K562 (cell line): ENCODE measurements at regions not wholly inside any gene's neighbourhood (a gene's known extent, or its start where the extent isn't known, plus 50 kb on each side); places are given as distances from the start of the nearest gene placed in this dataset.

Experiments
- ATAC-seq: fragments of 200-7000 bp; cut with Tn5 transposase; 3 replicates; pipeline ENCODE4 v1.9.1; 2020; ENCODE audit warnings: moderate library complexity
- BruUV-seq: library from RNA; stranded (reverse); fragments of 400-500 nt; replicated peaks from 2 replicates; lab custom pipeline; 2021; lab: Mats Ljungman, UMichigan
- CTCF ChIA-PET: fragments of 300-600 bp; formaldehyde crosslinking; extraction: SDS; loops from one replicate; lab custom pipeline; 2021; ENCODE audit warnings: low intra/inter-chr PET ratio; lab: Yijun Ruan, JAX
- POLR2A ChIA-PET: fragments of 300-600, 350-650 bp; sonication (Branson Sonifier 250); formaldehyde crosslinking; extraction: SDS; loops from one replicate; lab custom pipeline; 2021; ENCODE audit warnings: antibody characterized with exemption, inconsistent platforms; lab: Yijun Ruan, JAX
- DNase-seq, 4 experiments: peaks; one replicate each; pipeline versions ENCODE4 v3.0.0 to v3.0.0-alpha.2; 2011 to 2018; ENCODE audit warnings: low spot score in 3 of 4, mixed read lengths in 3 of 4; ENCODE audit errors: extremely low read depth in 1 of 4
- FAIRE-seq: peaks from 2 replicates; lab custom pipeline; 2011; peaks lifted over from hg19 to GRCh38; lab: Jason Lieb, UNC
- H2AFZ ChIP-seq: 2 replicates; pipeline ENCODE4 v1.6.0; 2011; ENCODE audit warnings: low read depth, low read length, control low read depth, inconsistent platforms
- H3K27ac ChIP-seq: fragments of 200-600 bp; 3 replicates; pipeline ENCODE4 v1.8.0; 2011; ENCODE audit warnings: low read depth, mild to moderate bottlenecking, control low read depth, inconsistent platforms, low read length, moderate library complexity, mixed read lengths; ENCODE audit errors: extremely low read depth
- H3K27me3 ChIP-seq, 2 experiments: fragments of 300-600 bp in 1 of 2; 2 replicates in 1 of 2; 3 replicates in 1 of 2; pipeline versions ENCODE4 v1.6.0 to v1.8.0; 2011; ENCODE audit warnings: inconsistent platforms in 2 of 2, low read length in 2 of 2, mild to moderate bottlenecking in 1 of 2, mixed read lengths in 1 of 2, moderate library complexity in 1 of 2; ENCODE audit not compliant: control insufficient read depth in 2 of 2, insufficient read depth in 2 of 2
- H3K36me3 ChIP-seq: fragments of 300-600 bp; 3 replicates; pipeline ENCODE4 v1.8.0; 2011; ENCODE audit warnings: mild to moderate bottlenecking, low read length, inconsistent platforms; ENCODE audit not compliant: control insufficient read depth, insufficient read depth
- H3K4me1 ChIP-seq, 2 experiments: fragments of 200-600 bp in 1 of 2; replicated peaks in 1 of 2; 2 replicates in 1 of 2; 3 replicates in 1 of 2; pipeline versions ENCODE4 v1.5.1 to v1.8.0; 2011; ENCODE audit warnings: inconsistent platforms in 2 of 2, low read length in 2 of 2, mild to moderate bottlenecking in 1 of 2, mixed read lengths in 1 of 2, moderate library complexity in 1 of 2; ENCODE audit not compliant: control insufficient read depth in 2 of 2, insufficient read depth in 2 of 2
- H3K4me2 ChIP-seq: 2 replicates; pipeline ENCODE4 v1.6.1; 2011; ENCODE audit warnings: low read length, control low read depth, inconsistent platforms, mixed read lengths; ENCODE audit not compliant: insufficient read depth
- H3K4me3 ChIP-seq: fragments of 200-600 bp; sonication (generic), shearing (Covaris generic); 2 replicates; pipeline ENCODE4 v1.5.1; 2016; ENCODE audit warnings: control low read depth, inconsistent platforms
- H3K79me2 ChIP-seq: fragments of 200-600 bp; 3 replicates; pipeline ENCODE4 v1.8.0; 2011; ENCODE audit warnings: low read length, inconsistent platforms; ENCODE audit not compliant: control insufficient read depth, insufficient read depth
- H3K9ac ChIP-seq, 2 experiments: 2 replicates each; pipeline versions ENCODE4 v1.6.0 to v1.6.1; 2011; ENCODE audit warnings: low read depth in 2 of 2, low read length in 2 of 2, control low read depth in 1 of 2, inconsistent platforms in 1 of 2, mild to moderate bottlenecking in 1 of 2, mixed read lengths in 1 of 2; ENCODE audit not compliant: insufficient read depth in 1 of 2
- H3K9me1 ChIP-seq: one replicate; pipeline ENCODE4 v1.6.0; 2011; ENCODE audit warnings: inconsistent platforms, mild to moderate bottlenecking, low read length, moderate library complexity; ENCODE audit not compliant: control insufficient read depth, insufficient read depth
- H3K9me3 ChIP-seq: replicated peaks from 2 replicates; pipeline ENCODE4 v1.5.1; 2011; ENCODE audit warnings: low read depth, low read length, inconsistent platforms; ENCODE audit not compliant: control insufficient read depth, insufficient read depth
- H4K20me1 ChIP-seq: replicated peaks from 2 replicates; pipeline ENCODE4 v1.6.1; 2011; ENCODE audit warnings: low read length, inconsistent platforms, mixed read lengths; ENCODE audit not compliant: control insufficient read depth, insufficient read depth
- ARHGAP35 ChIP-seq: fragments of 450-650 bp; IDR thresholded peaks from 2 replicates; pipeline ENCODE4 v1.6.1; 2018; ENCODE audit not compliant: partially characterized antibody
- BDP1 ChIP-seq: IDR thresholded peaks from 3 replicates; pipeline ENCODE4 v1.6.1; 2011; ENCODE audit not compliant: insufficient read length, insufficient read depth
- CEBPB ChIP-seq: fragments of 450-650 bp; IDR thresholded peaks from 2 replicates; pipeline ENCODE4 v1.6.1; 2016; ENCODE audit warnings: missing genetic modification characterization, missing compliant biosample characterization
- DNMT1 ChIP-seq: fragments of 450-650 bp; IDR thresholded peaks from 2 replicates; pipeline ENCODE4 v1.6.1; 2016; ENCODE audit warnings: antibody characterized with exemption, mild to moderate bottlenecking
- E2F4 ChIP-seq: sonication (generic); formaldehyde crosslinking; IDR thresholded peaks from 2 replicates; pipeline ENCODE4 v1.8.0; 2022; ENCODE audit warnings: mild to moderate bottlenecking, low read depth, missing genetic modification reagents
- ELF1 ChIP-seq: fragments of 200-800 bp; sonication (Bioruptor generic); IDR thresholded peaks from 2 replicates; pipeline ENCODE4 v1.6.1; 2016; ENCODE audit warnings: missing genetic modification characterization, missing compliant biosample characterization
- MAFK ChIP-seq: IDR thresholded peaks from 2 replicates; pipeline ENCODE4 v1.6.1; 2011; ENCODE audit warnings: low read length, improper control_type of control experiment
- MCM7 ChIP-seq, 2 experiments: fragments of 450-650 bp; IDR thresholded peaks; 2 replicates each; pipeline ENCODE4 v1.6.1; 2016 to 2018
- NFE2 ChIP-seq: IDR thresholded peaks from 2 replicates; pipeline ENCODE4 v1.6.1; 2014; ENCODE audit warnings: antibody characterized with exemption, low read depth
- RNF219 ChIP-seq: fragments of 250-450 bp; sonication (Bioruptor Pico); IDR thresholded peaks from 2 replicates; pipeline ENCODE4 v1.5.0; 2022; ENCODE audit warnings: mild to moderate bottlenecking
- TEAD4 ChIP-seq, 2 experiments: sonication (generic) in 1 of 2; formaldehyde crosslinking in 1 of 2; IDR thresholded peaks; 2 replicates each; pipeline versions ENCODE4 v1.6.1 to v1.8.0; 2012 to 2022; ENCODE audit warnings: borderline replicate concordance in 1 of 2, inconsistent platforms in 1 of 2, low read length in 1 of 2, mild to moderate bottlenecking in 1 of 2, missing genetic modification reagents in 1 of 2
- ZFP36 ChIP-seq: fragments of 150-350 bp; IDR thresholded peaks from 2 replicates; pipeline ENCODE4 v1.6.1; 2018; ENCODE audit warnings: low read length, low read depth; ENCODE audit not compliant: partially characterized antibody
- ZKSCAN1 ChIP-seq: fragments of 150-350 bp; IDR thresholded peaks from 2 replicates; pipeline ENCODE4 v1.6.1; 2016; ENCODE audit warnings: low read depth, low read length
- whole genome bisulfite sequencing: fragments of 100-300 bp; shearing (Covaris generic); methylation state at CpG from one replicate; pipeline ENCODE4 v1.1.6; 2016; ENCODE audit warnings: low coverage, mixed read lengths; ENCODE audit not compliant: insufficient coverage; ENCODE audit errors: missing lambda C conversion rate; 5-methylcytosine and 5-hydroxymethylcytosine counted together
- in situ Hi-C: fragments of 300-500 bp; cut with MboI; formaldehyde crosslinking; loops from 4 replicates; pipeline ENCODE4 v1.15.0; 2018; ENCODE audit warnings: inconsistent platforms, mixed read lengths
- intact Hi-C: fragments of 100-400 bp; cut with micrococcal nuclease; formaldehyde crosslinking; loops from 2 replicates; pipeline ENCODE4 v1.14.2; 2022
- TF ChIP-seq, protein P1 (sequence below): sonication (generic); formaldehyde crosslinking; IDR thresholded peaks from 2 replicates; pipeline ENCODE4 v1.5.0; 2020; ENCODE audit warnings: missing genetic modification reagents

- H3K4me2 ChIP-seq, result no peak overlapping the region
- TF ChIP-seq MCM7 (IDR thresholded peaks at IDR 0.05), result no peak
- TF ChIP-seq DNMT1, result no peak
- no peak for TF ChIP-seq BDP1
- TF ChIP-seq, protein P1, sequence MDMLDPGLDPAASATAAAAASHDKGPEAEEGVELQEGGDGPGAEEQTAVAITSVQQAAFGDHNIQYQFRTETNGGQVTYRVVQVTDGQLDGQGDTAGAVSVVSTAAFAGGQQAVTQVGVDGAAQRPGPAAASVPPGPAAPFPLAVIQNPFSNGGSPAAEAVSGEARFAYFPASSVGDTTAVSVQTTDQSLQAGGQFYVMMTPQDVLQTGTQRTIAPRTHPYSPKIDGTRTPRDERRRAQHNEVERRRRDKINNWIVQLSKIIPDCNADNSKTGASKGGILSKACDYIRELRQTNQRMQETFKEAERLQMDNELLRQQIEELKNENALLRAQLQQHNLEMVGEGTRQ (CRISPR knock-in tag), result no peak
- TF ChIP-seq ARHGAP35, result no peak
- TF ChIP-seq ZFP36, result no peak
- TF ChIP-seq RNF219 (CRISPR knock-in tag), result no peak
- no peak for TF ChIP-seq ZKSCAN1
- no peak for TF ChIP-seq ELF1 (tag)
- TF ChIP-seq NFE2, result no peak
- TF ChIP-seq E2F4 (CRISPR knock-in tag), result no peak
- TF ChIP-seq TEAD4 (IDR thresholded peaks at IDR 0.05; ENCODE audit: low read length), result no peak
- TF ChIP-seq TEAD4 (CRISPR knock-in tag; IDR thresholded peaks at IDR 0.05; ENCODE audit: borderline replicate concordance), result no peak
- no peak for TF ChIP-seq MAFK
- no peak for TF ChIP-seq CEBPB
- no peaks in the 10 kb centered on the region for H3K9me3 ChIP-seq
- H3K27me3 ChIP-seq, result no peaks in the 10 kb centered on the region
- in situ Hi-C loops (no loop called here), intact Hi-C loops (no loop called here)
- H3K36me3 ChIP-seq, result no peaks in the 10 kb centered on the region
- H3K9ac ChIP-seq, result no peak overlapping the region
- no peaks in the 10 kb centered on the region for H3K79me2 ChIP-seq
- H4K20me1 ChIP-seq, result no peaks in the 10 kb centered on the region
- H3K9me1 ChIP-seq, result no peaks in the 10 kb centered on the region
- CTCF ChIA-PET, result no interaction called here
- POLR2A ChIA-PET, result no interaction called here
- H3K4me3 ChIP-seq, result no peak overlapping the region
- WGBS, result 0% methylated on average over 2 of the region's 2 CpGs
- ATAC-seq (no peak), DNase-seq (no peak), FAIRE-seq (no peak)
- H3K4me1 ChIP-seq, result no peaks in the 10 kb centered on the region
- no peak overlapping the region for H2AFZ ChIP-seq
- BruUV-seq, result no TSS peak
- no peak overlapping the region for H3K27ac ChIP-seq
Measured at GRCh38 chr18:43634994-43635393, 357.7 kb upstream of the SYT4 start.
